ENCODE measurements at regions not wholly inside any gene's neighbourhood (a gene's known extent, or its start where the extent isn't known, plus 50 kb on each side); places are given as distances from the start of the nearest gene placed in this dataset.

DNA sequence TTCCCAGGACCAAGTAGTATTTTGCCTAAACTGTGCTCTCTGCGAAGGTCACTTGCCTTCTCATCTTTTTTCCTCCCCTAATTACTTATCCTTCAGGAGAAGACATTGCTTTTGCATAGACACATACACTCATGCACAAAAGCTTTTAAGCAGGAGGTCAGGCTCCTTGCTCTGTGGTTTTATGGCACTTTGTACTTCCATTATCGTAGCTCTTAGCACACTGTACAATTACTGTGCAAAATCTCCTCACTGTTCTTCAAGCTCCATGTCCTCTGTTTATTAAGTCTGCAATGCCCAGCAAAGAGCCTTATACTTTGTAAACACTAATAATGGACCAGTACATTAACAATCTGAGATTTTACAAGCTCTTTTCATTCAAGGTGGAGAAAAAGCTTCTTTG is 188.4 kb upstream of the GNPDA2 start:
- no peak for DNase-seq

DNA sequence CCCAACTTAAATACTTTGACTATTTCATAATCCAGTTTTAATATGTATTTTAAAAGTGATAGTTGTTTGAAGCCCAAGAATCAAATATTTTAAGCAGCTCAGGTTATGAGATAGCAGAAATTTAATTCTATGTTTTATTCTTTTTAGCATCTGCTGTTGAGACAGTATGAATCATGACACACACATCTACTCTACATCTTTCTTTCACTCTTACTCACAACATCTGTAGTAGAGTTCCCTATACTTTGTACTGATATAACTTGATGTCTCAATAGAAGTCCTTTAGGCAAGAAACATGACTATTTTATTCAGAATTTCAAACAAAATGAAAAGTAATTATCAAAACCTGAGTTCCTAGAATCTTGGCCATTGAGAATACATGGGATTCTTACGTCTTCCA is 187.9 kb upstream of the GNPDA2 start:
- no peak for DNase-seq

DNA sequence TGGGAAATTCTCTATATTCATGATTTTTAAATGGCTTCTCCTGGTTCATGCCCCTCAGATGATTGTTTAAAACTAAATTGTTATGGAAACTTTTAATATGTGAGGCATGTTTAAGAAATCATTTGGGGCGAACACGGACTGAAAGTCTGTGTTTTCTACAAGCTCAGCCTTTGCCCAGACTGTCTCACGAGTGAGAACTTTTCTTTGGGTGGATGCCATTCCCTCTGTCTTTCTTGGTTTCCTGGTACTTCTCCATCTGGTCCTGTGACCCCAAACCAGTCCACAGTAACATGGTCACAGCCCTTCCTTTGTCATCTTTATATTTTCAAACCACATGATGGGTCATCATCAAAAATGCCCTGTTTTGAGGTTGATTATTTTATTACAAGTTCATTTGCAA is 186.6 kb upstream of the GNPDA2 start:
- no peak for DNase-seq

DNA sequence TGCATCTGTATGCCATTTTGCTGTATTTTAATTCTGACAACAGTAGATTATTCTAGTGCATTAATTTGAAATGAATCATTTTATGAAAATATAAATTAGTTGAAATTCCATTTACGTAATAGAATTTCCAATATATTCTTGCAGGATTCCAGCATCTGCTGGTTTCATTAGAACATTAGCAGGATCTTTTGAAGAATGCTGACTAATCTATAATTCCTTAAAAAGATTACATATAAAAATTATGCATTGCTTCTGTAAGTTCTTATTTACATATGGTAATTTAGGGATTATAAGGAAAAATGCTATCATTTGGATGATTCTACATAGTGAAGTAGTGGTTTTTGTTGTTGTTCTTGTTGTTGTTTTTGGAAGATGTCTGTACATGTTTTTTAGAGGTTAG is 182.2 kb upstream of the GNPDA2 start:
- DNase-seq, result no peak

DNA sequence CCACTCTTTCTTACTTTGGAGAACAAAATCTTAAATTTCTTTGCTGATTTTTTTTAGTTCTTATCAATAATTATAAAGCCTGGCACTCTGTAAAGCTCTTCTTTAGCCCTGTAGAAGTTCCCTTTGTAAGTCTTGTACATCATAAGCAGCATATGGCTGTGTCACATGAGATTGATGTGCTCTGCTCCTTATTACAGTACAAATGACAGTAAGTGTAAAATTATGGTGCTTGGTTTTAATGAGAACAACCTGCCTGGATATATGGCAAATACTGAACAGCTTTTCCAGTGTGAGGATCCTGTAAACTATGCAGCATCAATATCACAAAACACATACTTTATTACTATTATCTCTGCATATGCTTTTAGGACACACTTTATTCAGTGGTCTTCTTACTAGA is 145.9 kb upstream of the GNPDA2 start:
- no peak for DNase-seq

DNA sequence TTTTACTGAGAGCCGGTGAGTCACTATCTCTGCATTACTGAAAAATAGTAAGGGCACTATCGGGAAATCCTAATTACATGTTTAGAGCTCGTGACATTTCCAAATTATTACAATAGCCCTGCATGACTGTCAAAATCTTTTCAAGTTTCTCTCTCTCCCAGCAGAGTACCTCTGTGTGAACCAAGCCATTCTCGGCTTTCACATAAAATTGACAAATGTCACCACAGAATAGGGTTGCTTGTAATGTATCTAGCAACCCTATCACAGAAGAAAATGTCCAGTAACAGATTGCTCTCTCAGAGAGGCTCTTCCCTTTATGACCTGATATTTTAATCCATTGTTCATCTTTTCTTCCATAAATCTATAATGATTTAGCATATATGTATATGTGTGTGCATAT is 144.8 kb upstream of the GNPDA2 start:
- DNase-seq, result no peak

DNA sequence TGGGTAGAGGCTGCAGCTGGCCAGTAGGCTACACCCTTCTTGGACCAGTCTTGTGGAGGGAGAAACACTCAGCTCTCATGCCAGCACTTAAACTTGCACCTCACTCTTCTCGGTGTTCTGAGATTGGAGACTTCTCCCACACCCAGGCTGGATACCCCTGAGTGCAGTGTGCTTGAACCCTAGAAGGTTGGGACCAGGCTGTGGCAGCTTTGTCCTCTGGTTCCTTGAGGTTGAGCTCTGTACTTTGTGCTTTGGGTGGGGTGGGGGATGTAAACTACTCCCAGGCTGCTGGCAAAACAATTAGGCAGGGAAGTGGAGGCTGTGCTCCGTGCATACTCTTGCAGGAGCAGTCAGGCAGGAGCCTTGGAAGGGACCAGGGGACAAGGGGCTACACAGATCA is 143.6 kb upstream of the GNPDA2 start:
- no peak for DNase-seq

DNA sequence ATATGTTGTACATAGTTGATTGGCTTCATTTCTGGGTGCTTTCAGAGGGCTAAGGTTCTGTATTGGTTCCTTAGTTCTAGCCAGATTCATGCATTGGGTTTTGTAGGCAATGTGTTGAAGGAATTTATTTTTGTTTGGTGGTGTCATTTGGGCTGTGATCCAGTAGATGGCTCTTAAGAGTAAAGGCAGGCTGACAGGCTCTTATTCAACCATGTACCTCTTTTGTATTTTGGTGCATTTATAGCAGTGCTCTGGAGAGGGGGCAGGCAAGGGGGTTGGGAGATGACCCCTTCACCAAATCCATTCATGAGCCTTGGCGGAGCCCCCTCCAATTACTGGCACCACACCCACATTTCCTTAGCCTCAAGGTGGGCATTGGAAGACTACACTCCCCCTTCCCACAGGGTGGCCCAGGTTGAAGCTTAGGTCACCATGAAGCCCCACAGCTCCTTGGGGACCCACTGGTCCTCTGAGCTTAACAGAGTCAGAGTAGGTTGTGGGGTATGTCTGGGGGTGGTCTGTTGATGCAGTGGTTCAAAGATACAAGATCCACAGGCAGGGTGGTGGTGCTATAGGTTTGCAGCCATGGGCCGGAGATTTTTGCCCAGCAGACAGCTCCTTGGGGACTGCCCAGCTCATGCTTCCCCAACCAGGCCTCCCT is 143.0 kb upstream of the GNPDA2 start:
- DNase-seq, result no peak

DNA sequence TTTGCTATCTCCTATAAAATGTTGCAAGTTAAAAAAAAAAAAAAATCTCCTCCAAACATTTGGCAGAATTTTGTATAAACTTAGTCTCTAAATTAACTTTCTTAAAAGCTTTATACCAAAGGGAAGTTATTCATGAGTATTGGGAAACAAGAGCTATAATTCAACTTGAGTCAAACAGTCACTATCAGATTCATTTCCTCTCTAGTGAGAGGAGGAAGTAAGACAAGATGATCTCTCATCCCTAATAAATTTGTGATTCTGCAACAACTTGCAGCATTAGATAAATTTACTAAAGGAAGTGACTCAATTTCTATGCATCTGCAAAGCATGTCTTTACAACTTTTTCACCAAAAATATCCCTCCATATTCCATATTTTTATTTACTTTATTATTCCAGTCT is 135.4 kb upstream of the GNPDA2 start:
- DNase-seq, result no peak

DNA sequence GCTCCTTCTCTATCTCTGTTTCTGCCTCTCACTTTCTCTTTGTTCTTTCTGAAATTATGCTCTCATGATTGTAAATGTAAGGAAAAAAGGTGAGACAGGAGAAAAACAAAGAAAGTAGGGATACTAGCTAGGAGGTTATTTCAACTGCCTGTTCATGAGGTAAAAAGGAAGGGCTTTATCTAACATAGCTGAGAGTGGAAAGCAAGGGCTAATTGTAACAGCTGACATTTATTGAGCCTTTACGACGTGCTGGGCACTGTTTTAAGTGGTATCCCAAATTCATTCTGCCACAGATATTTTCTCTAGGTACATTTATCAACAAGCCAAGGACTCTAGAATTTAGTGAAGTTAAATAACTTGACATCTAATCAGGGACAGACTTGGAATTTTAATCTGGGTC is 133.1 kb upstream of the GNPDA2 start:
- DNase-seq, result no peak

DNA sequence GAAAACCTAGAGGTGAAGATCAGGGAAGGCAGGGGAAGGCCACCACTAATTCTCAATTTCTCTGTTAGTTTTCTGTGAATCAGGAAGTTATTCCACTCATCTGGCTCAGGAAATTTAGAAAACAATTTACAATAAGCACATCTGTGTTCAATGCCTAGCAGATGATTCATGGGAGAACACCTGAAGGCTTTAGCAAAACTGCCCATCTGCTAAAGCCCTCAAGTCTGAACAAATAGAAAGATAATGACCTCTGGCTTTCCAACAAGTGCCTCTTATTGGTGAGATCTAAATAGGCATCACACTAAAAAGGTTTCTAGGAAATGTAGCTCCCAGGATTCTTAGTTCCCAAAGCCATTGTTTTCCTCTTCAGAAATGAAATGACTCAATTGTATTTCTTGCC is 122.1 kb upstream of the GNPDA2 start:
- DNase-seq, result no peak

DNA sequence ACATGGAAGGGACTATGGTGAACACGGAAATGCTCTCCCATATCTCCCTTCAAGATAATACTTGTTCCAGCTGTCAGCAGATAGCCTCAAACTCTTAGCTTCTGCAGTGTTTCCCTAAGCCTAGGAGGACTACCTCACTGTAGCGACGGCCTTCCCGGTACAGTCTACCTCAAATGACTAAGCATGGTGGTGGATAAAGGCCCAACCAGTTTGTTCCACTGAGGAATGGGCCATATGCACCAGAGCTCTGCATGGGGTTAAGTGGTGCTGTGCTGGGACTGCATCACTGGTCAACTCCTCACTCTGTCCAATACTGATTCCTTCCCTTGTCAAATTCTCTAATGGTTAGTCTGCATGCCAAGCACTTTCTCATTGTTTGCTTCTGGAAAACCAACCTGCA is 119.6 kb upstream of the GNPDA2 start:
- no peak for DNase-seq

DNA sequence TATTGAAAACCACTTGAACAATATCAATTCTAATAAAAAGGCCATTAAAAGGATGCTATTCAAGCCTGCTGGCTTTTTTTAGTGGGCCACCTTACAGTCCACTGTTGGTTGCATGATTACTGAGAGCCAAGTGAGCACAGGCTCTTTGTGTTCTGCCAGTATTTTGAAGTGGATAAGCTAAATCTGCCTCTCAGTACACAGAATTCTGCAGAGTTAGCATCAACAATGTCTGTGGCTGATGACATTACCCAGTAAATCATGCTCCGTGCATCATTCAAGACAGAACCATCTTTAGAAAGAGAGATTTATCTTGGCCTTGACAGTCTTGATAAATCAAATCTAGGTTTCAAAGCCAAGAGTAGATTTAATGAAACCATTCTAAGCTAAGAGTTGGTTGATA is 119.0 kb upstream of the GNPDA2 start:
- DNase-seq, result no peak

DNA sequence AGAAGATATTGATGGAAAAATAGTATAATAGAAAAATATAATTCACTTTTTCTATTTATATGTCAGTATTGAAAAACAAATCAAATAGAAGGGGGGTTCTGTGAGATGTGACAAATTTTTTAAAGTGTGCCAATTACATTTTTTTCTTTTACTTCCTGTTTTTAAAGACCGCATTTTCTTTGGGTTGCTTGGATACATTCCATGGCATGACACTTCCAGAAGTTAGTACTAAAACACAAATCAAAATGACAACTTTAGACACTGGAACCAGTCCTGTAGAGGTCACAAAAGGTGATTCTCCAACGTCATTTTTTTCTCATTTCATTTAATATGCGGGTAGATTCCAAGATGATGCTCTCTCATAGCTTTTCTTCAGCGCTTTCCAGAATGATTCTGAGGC is 116.2 kb upstream of the GNPDA2 start:
- no peak for DNase-seq

DNA sequence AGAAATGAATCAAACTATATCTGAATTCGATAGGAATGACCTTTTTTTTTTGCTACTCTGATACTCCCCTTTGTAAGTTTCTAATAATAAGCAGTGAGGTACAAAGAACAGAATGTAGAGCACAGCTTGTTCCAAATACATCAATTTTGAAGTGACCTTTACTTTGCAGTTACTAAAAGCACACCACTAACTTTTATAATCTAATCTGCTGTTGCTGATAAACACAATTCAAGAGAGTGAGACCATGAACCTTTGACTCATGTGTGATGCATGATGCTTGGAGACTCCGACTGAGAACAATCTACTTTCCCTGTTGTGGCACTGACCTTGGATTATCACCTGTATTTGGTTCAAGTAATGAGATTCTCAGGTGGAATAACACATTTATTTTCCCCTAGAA is 91.6 kb upstream of the GNPDA2 start:
- DNase-seq, result no peak

DNA sequence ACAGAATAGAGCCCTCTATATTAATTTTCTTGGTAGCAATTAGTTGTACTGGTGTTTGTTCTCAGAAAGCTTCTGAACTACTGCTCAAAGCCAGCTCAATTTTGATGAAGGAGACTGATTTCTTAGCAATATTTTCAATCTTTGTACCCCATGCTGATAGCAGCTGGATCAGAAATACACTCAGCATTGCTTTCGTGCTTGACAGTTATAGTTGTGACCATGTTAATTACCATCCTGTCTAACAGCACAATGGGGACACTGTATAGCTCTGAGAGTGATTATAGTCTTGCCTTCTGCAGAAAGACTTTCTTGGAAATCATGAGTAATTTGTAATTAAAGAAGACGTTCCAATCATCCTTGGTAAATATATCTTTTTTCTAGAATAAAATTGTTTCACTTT is 79.7 kb upstream of the GNPDA2 start:
- no peak for DNase-seq

DNA sequence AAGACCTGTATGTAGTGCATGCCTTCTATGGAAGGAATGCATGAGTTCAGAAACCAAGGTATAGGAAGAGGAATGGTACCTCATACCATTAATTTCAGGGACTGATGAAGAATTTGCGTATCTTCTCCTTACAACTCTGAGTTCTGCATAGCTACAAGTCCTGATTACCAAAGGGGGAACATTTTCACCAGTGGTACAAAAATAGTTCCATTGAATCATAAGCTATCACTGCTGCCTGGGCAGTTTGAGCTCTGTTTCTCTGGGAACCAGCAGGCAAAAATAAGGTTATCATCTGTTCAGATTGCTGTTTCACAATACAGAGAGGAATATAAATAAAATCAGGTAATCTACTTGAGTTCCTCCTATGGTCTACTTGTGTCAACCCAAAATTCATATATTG is 77.9 kb upstream of the GNPDA2 start:
- DNase-seq, result no peak

DNA sequence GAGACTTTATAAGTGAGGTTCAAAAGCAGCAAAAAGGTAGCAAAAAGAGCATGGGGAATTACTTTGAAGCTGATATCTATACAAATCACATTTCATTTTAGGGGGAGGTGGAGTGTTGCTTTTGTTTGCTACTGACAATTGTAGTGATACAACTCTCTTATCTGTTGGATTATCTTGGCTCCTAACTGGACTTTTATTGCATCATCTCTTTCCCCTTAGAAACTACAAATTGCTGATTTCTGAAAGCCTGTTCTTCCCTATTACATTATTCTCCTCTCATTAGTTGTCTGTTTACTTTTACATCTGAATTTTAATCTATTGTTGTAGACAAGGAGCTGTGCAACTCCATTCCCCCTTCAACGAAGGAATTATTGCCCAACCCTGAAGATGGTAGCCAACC is 75.0 kb upstream of the GNPDA2 start:
- DNase-seq, result no peak

DNA sequence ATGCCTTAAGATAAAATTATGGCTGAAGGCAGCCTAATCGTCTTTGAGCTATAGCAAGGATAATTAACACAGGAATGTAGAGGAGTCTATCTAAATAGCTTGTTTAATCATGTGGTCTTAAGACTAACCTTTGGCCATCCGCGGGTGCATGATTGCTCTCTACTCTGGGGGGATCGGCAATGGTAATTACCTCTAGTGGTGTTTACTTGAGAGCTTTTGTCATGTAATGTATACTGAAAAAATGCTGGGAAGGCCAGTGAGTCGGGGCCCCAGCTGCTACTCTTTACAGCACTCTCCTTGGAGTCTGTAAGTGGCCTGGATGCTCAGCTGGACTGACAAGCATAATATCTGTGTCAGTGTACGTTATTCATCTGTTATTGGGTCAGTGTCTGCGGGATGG is 65.5 kb upstream of the GNPDA2 start:
- no peak for DNase-seq

DNA sequence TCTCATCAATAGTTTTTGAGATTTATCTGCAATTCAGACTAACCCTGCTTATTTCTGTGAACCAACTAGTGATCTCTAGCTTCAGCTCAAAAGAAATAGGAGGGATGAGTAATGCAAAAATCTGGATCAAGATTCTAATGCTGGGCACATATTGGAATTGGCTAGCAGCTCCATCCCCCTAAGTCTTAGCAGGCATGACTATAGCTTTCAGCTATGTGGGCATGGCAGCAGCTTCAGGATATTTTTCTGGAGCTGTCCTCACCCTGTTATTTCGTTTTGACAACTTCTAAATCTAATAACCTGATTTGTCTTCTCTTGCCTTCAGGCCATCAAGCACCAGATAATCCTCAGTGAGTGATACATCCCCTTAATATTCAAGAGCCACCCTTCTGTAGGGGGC is 50.8 kb upstream of the GNPDA2 start:
- no peak for DNase-seq

Data from NCI-H2029 (cell line).